ENCODE measurements at regions not wholly inside any gene's neighbourhood (a gene's known extent, or its start where the extent isn't known, plus 50 kb on each side); places are given as distances from the start of the nearest gene placed in this dataset.
A peak's percentile ranks its signal among the peaks of the same experiment; 100 is the strongest.
"Not testable (repeated sequence)": the region's sequence is repeated elsewhere in the genome, so short reads cannot be mapped to it uniquely, and the experiment has no call there.

DNA sequence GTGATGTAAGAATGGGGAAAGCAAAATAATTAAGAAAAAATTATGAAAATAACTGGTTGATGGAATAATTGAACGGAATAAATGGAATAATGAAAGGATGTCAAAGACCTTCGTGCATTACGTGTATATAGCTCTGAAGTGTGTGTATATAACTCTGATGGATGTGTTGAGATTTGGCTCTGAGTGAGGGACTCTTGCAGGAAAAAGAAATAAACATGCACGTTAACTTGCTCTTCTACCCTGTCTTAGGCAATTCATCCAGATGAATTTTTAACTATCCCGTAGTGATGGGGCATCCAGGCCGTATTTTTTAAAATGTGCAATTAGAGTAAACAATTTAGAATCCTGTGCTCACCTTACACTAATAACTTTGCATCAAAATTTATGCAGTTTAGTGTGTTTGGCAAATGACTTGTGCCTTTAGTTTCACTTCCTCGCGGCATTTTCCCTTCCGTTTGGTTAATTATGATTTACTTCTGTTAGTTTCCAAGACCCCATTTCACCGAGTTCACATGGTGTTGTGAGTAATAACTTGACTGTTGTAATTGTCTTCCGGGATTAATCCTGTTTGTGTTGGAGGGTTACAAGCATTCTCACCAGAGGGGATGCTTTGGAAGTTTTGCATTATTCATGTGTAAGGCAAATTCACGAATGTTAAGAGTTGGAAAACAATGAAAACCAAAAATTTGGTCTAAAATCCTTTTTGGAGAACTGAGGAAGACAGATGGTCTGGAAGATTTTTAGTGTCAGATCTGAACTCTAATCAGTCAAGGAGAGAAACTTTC lies 256.5 kb upstream of the FAT1 start:
- DNase-seq (ENCODE audit: low read depth): peak; percentile 17

DNA sequence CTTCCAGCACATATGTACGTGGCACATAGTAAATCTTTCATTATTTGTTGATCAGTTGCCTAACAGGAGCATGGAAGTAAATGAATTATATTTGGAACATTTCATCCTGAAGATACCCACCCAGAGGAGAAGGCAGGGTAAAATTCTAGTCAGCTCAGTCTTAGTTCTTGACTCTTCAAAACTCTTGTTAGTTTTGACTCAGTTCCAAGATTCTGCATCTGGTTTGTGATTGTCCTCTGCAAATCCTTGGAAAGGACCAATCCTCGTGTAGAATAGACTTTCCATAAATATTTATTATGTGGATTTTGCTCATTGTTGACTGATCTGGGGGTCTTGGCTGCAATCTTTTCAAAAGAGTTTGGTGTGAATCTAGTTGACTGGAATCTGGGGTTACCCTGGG lies 257.5 kb upstream of the FAT1 start:
- DNase-seq (ENCODE audit: low read depth): peak; percentile 17

GRCh38 chr4:186982160-186982559 lies 258.5 kb upstream of the FAT1 start:
- no peak for DNase-seq (ENCODE audit: low read depth)

- DNase-seq (ENCODE audit: low read depth): no peak
Measured at GRCh38 chr4:186984105-186984644, 260.5 kb upstream of the FAT1 start.

GRCh38 chr4:186999686-187000085 lies 276.0 kb upstream of the FAT1 start:
- DNase-seq (ENCODE audit: low read depth): no peak

DNA sequence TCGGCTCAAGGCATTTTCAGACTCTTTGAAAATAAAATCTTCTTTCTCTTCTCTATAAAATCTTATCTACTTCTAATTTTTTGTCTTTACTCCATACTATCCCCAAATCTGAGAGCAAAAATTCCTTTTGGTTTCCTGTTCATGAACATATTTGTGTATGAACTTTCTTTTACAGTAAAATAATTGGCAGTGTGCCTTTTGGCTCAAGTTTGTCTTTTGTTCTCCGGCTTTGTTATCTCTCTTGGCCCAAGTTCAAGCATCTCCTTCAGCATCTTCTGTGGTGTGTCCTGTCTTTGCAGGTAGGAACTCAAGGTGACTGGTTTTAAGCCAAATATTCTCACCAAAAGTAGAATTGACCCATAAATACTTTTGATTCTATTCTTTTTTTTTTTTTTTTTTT lies 276.6 kb upstream of the FAT1 start:
- DNase-seq (ENCODE audit: low read depth): no peak

GRCh38 chr4:187002133-187002532 lies 278.5 kb upstream of the FAT1 start:
- DNase-seq (ENCODE audit: low read depth): not testable (repeated sequence)

- DNase-seq (ENCODE audit: low read depth): no peak
Measured at GRCh38 chr4:187004628-187005027, 281.0 kb upstream of the FAT1 start.

GRCh38 chr4:187006189-187006618 lies 282.5 kb upstream of the FAT1 start:
- DNase-seq (ENCODE audit: low read depth): peak; percentile 25

DNA sequence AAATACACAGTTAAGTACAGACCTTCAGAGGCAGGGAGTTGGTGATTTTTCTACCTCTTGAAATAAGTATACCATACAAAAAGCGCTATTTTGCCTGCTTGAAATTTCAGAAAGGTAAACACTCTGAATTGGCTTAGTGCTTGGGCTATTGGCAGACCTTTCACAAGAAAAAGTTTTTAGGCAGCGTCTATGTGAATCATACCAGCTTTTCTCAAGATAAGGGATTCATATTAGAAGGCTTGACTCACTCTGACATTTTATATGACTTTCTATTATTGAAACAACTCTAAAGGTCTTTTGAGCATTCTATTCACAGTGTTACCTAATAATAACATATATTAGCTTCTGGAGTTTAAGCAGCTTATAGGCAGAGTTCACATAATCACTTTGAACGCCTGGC lies 286.4 kb upstream of the FAT1 start:
- DNase-seq (ENCODE audit: low read depth): peak; percentile 17

- DNase-seq (ENCODE audit: low read depth): no peak
Measured at GRCh38 chr4:187016101-187016500, 292.4 kb upstream of the FAT1 start.

- no peak for DNase-seq (ENCODE audit: low read depth)
Measured at GRCh38 chr4:187017147-187017546, 293.5 kb upstream of the FAT1 start.

GRCh38 chr4:187019896-187020295 lies 296.2 kb upstream of the FAT1 start:
- no peak for DNase-seq (ENCODE audit: low read depth)

GRCh38 chr4:187020676-187021075 lies 297.0 kb upstream of the FAT1 start:
- no peak for DNase-seq (ENCODE audit: low read depth)

DNA sequence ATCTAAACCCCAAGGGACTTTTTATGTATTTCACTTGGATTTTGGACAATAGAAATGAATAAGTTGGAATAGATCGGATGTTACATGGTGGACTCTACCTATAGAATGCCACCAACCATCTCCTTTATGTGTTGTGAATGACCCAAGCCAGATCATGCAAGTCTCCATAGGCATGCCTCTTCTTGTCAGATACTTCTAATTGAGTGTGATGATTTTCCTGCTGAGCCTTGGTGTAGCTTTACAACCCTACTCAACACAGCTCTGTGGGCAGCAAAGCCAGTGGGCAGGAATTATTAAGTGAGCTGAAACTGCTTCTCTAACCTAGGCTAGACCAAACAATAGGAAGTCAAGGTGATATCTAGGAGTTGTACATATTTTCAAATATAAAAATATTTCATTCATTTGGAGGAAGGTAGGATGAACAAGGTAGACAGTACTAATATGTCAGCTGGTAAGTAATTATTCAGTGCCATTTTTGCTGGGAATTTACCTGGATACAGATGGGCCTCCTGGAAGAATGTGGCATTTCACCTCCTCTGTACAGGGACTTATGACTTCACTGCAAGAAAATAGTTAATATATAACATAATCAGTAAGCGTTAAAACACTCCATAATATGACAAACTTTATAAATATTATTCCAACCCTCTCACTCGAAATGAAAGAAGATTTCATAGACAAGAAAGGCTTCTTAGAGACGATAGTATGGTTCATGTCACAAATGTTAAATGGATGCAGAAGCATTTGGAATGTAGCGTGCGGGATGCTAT lies 298.0 kb upstream of the FAT1 start:
- no peak for DNase-seq (ENCODE audit: low read depth)

DNA sequence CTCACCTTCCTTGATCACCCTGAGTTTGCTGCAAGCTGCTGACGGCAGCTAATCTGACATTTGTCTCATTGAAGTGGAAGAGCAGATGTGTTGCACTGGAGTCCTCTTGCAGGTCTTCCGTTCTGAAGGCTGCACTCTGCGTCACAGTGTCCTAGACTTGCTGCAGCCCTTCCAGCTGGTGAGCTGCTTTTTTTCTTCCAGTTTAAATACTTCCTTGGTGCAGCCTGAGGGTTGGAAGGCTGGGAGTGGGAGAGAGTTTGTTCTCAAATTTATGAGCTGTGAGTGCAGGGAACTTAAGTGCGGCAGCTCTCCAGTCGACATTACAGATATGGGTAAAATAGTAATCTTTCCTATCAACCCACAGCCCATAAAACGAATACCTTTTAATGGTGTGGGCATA lies 303.6 kb upstream of the FAT1 start:
- no peak for DNase-seq (ENCODE audit: low read depth)

- DNase-seq (ENCODE audit: low read depth): no peak
Measured at GRCh38 chr4:187042251-187042650, 318.6 kb upstream of the FAT1 start.

- no peak for DNase-seq (ENCODE audit: low read depth)
Measured at GRCh38 chr4:187046471-187046870, 322.8 kb upstream of the FAT1 start.

DNA sequence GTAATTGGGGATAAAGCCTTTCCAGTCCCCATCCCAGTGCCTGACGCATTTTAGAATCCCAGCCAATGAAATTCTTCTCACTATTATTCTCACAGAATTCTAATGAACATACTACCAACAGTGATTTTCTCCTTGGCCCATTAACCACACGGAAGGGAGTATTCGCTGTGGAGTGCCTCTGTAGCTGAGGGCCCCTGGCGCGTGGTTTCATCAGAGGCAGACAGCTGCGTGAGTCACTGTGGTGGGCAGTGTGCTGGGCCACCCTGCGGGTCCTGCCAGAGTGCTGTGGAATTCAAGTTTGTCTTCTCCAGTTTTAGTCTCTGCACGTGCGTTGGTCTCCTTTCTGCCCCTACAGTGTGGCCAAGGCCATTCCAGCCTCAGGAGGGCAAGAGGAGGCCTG lies 335.4 kb upstream of the FAT1 start:
- no peak for DNase-seq (ENCODE audit: low read depth)

DNA sequence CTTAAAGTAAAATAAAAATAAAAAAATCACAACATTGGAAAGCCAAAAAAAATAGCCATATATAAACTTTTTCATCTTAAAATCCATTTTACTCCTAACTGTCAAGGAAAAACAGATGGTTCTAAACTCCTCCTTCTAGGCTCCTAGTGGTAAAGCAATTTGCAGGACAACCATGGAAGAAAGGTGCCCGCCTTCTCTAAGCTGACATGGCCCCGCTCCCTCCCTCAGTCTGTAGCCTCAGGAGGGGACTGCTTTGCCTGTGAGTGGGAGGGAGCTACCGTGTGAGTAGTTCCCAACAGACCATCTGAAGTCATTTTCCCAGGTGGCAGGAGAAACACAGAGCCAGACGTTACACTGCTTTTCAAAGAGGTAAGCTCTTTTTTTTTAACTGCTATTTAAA lies 336.2 kb upstream of the FAT1 start:
- no peak for DNase-seq (ENCODE audit: low read depth)

DNA sequence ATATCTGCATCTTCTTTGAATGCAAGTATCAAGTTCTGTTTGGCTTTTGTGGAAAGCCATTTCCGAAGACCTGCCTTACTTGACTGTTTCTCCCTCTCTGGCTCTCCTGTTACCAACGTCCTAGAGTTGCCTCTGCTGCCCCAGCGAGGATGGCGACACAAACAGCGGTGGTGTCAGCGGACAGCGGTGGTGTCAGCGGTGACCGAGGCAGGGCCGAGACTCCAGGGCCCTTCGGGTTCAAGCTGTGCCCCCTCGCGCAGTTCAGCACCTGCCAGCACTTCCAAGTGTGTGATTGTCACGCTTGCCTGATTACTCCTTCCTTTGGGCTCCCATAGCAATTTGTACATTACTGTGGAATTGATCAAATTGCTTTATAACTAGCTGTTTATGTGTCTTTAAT lies 336.9 kb upstream of the FAT1 start:
- no peak for DNase-seq (ENCODE audit: low read depth)

DNA sequence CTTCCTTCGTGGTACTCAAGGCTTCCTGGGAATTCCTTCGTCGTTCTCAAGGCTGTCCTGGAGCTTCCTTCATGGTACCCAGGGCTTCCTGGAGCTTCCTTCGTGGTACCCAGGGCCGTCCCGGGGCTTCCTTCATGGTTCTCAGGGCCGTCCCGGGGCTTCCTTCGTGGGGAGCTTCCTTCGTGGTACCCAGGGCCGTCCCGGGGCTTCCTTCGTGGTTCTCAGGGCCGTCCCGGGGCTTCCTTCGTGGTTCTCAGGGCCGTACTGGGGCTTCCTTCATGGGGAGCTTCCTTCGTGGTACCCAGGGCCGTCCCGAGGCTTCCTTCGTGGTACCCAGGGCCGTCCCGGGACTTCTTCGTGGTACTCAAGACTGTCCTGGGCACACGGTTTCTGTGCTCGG lies 339.6 kb upstream of the FAT1 start:
- DNase-seq (ENCODE audit: low read depth): no peak

DNA sequence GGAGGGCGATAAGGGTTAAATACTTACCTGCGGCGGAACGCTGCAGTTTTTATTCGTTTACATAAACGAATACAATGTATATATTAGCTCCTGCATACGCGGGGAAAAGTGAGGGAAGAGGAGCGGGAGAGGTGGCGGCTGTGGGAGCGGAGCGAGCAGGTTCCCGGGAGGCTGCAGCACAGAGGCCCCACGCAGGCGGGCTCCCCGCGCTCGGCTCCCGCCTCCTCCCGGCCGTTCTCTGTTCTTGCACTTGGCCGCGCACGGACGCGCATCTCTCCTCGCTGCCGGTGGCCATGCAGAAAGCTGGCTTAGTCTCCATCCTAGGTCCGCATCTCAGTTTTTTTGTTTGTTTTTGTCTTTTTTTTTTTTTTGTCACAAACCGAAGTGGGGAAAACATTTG lies 340.4 kb upstream of the FAT1 start:
- no peak for DNase-seq (ENCODE audit: low read depth)
